Activated B cell treated with CpG ODN at 0.5 μM for 24 hours (primary cell): ENCODE measurements at regions not wholly inside any gene's neighbourhood (a gene's known extent, or its start where the extent isn't known, plus 50 kb on each side); places are given as distances from the start of the nearest gene placed in this dataset.

Experiments used
- ATAC-seq: fragments of 200-7000 bp; cut with Tn5 transposase; one replicate; pipeline ENCODE4 v1.10.0; 2021; ENCODE audit warnings: low read depth, mild to moderate bottlenecking, moderate library complexity
- CTCF ChIA-PET: fragments of 350-600 bp; sonication (Branson Sonifier 250); formaldehyde crosslinking; loops from one replicate; lab custom pipeline; 2021; ENCODE audit warnings: antibody characterized with exemption; lab: Charles Lee
- POLR2A ChIA-PET: fragments of 350-600 bp; sonication (Branson Sonifier 250); formaldehyde crosslinking; loops from one replicate; lab custom pipeline; 2021; ENCODE audit warnings: antibody characterized with exemption; lab: Charles Lee
- DNase-seq: peaks from one replicate; pipeline ENCODE4 v3.0.0; 2022
- H3K27ac Mint-ChIP-seq: one replicate; pipeline ENCODE4 v1.8.0; 2020; ENCODE audit warnings: mixed read lengths
- H3K27me3 Mint-ChIP-seq: one replicate; pipeline ENCODE4 v1.8.0; 2021; ENCODE audit warnings: mixed read lengths
- H3K36me3 Mint-ChIP-seq: one replicate; pipeline ENCODE4 v1.8.0; 2021; ENCODE audit warnings: low read depth, mixed read lengths
- H3K4me1 Mint-ChIP-seq: one replicate; pipeline ENCODE4 v1.8.0; 2021; ENCODE audit warnings: mixed read lengths
- H3K4me3 Mint-ChIP-seq: one replicate; pipeline ENCODE4 v1.8.0; 2020; ENCODE audit warnings: mild to moderate bottlenecking, mixed read lengths
- H3K9me3 Mint-ChIP-seq: one replicate; pipeline ENCODE4 v1.8.0; 2020; ENCODE audit warnings: mixed read lengths
- intact Hi-C: fragments of 100-400 bp; cut with micrococcal nuclease; formaldehyde crosslinking; loops from one replicate; pipeline ENCODE4 v1.15.1; 2024
- TF ChIP-seq, protein P1 (sequence below): fragments of 200-600 bp; IDR thresholded peaks from one replicate; pipeline ENCODE4 v1.8.0; 2022; ENCODE audit warnings: antibody characterized with exemption, mild to moderate bottlenecking

DNA sequence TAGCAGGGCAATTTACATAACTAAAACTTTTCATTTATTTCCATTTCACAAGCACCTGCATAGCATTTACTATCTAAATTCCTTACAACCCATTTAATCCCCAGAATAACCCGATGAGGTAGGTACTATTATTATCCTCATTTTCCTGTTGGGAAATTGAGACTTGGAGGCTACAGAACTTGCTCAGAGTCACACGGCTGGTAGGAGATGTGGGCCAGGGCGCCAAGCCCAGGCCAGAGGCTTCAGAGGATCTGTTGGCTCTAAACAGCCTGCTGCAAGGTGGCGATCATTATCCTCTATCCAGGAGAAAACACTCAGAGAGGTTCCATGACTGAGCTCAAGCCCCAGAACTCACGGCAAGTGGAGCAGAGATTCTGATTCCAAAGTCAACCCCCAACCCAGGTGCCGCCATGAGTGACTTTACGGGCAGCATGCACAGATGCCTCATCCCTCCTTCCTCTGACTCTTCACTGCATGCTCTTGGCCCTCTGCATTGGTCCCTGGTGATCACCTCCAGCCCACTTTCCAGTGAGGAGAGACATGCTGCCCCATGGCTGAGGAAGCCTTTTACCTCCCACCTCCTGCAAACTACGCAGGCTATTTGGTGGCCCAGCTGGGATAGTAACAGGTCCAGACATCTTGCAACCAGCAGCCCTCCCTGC is 168.4 kb upstream of the FSTL4 start:
- TF ChIP-seq, protein P1, sequence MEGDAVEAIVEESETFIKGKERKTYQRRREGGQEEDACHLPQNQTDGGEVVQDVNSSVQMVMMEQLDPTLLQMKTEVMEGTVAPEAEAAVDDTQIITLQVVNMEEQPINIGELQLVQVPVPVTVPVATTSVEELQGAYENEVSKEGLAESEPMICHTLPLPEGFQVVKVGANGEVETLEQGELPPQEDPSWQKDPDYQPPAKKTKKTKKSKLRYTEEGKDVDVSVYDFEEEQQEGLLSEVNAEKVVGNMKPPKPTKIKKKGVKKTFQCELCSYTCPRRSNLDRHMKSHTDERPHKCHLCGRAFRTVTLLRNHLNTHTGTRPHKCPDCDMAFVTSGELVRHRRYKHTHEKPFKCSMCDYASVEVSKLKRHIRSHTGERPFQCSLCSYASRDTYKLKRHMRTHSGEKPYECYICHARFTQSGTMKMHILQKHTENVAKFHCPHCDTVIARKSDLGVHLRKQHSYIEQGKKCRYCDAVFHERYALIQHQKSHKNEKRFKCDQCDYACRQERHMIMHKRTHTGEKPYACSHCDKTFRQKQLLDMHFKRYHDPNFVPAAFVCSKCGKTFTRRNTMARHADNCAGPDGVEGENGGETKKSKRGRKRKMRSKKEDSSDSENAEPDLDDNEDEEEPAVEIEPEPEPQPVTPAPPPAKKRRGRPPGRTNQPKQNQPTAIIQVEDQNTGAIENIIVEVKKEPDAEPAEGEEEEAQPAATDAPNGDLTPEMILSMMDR = no peak
- ATAC-seq (no peak), DNase-seq (no peak)
- ChIA-PET CTCF (no interaction called here), POLR2A (no interaction called here)
- Mint-ChIP-seq H3K9me3 (peaks cover 5% of the 10 kb centered on the region), H3K36me3 (no peaks in the 10 kb centered on the region), H3K4me1 (no peaks in the 10 kb centered on the region), H3K27ac (no peak overlapping the region), H3K27me3 (peaks cover 8% of the 10 kb centered on the region), H3K4me3 (no peak overlapping the region)
- intact Hi-C loops = no loop called here

DNA sequence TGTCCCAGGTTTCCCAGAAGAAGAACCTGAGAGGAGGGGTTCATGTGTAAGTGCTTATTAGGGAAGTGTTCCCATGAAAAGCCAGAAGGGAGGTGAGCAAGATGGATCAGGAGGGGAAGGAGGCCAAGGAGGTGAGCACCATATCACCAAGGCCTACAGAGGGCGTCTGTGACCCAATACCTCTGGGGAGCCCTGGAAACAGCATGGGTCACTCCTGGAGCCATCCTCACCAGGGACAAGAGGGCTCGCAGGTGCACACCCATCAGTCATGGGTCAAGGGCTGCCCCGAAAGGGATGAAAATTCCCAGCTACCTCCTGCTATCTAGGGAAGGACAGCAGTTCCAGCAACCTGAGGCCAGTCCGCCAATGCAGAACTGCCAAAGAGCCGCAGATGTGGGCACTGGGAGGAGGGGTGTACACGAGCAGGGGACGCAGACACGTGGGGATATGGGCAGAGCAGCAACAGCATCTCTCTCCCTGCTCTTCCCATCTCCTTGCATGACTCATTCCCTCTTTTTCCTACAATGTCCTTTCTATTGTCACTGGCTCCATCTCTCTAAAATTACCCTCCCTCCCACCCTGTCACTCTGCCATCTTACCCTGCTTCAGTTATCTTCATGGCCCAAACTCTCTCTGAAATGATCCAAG is 167.6 kb upstream of the FSTL4 start:
- TF ChIP-seq, protein P1 = no peak
- POLR2A ChIA-PET = no interaction called here
- Mint-ChIP-seq H3K9me3 (no peaks in the 10 kb centered on the region), H3K27me3 (peaks cover 8% of the 10 kb centered on the region), H3K4me1 (no peaks in the 10 kb centered on the region), H3K27ac (no peak overlapping the region), H3K36me3 (no peaks in the 10 kb centered on the region), H3K4me3 (no peak overlapping the region)
- CTCF ChIA-PET = no interaction called here
- DNase-seq (no peak), ATAC-seq (no peak)
- intact Hi-C loops = no loop called here

DNA sequence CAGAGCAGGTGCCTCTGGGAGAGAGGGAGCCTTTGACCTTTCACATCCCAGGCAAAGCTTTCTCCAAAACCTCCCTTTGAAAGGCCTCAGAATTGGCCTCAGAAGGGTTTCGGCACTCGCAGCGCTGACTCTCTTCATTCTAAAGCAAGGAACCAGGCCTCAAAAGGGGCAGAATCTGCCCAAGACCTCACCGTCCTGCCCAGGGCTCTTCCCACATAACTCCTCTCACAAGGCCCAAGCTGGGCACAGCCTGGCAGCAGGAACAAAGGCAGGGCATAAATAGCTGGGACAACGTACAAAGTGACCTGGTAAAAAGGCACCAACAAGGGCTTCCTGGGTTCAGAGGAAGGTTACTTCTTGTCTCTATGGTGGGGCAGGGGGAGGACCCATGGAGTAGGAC is 166.3 kb upstream of the FSTL4 start:
- ATAC-seq = no peak
- no peaks in the 10 kb centered on the region for H3K36me3 Mint-ChIP-seq
- H3K27ac Mint-ChIP-seq = no peak overlapping the region
- intact Hi-C loops = no loop called here
- ChIA-PET POLR2A (no interaction called here), CTCF (no interaction called here)
- no peak overlapping the region for H3K4me3 Mint-ChIP-seq
- TF ChIP-seq, protein P1 = no peak
- H3K27me3 Mint-ChIP-seq = peaks cover 8% of the 10 kb centered on the region
- H3K4me1 Mint-ChIP-seq = no peaks in the 10 kb centered on the region
- H3K9me3 Mint-ChIP-seq = no peaks in the 10 kb centered on the region
- no peak for DNase-seq

DNA sequence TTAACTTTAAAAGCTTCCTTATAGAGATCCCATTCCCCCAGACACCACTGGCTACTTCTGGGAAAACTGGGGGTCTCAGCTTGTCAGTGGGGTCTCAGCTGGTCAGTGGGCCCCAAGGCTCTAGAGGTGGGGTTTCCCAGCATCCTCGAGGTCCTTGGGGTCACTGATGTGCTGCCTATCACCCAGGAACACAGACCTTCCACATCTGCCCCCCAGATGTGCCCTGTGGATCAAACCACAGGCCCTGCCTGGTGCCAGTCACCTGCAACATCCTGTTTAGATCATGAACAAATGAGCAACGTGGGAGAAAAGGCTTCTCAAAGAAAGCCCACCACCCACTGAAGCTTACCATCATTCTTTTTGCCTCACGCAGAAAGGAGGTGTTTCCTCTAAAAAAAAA is 165.6 kb upstream of the FSTL4 start:
- Mint-ChIP-seq H3K4me3 (no peak overlapping the region), H3K9me3 (no peaks in the 10 kb centered on the region), H3K27ac (no peak overlapping the region), H3K4me1 (no peaks in the 10 kb centered on the region), H3K27me3 (peaks cover 8% of the 10 kb centered on the region), H3K36me3 (no peaks in the 10 kb centered on the region)
- no peak for ATAC-seq
- TF ChIP-seq, protein P1 = no peak
- no peak for DNase-seq
- intact Hi-C loops = no loop called here
- POLR2A ChIA-PET = no interaction called here
- CTCF ChIA-PET = no interaction called here

DNA sequence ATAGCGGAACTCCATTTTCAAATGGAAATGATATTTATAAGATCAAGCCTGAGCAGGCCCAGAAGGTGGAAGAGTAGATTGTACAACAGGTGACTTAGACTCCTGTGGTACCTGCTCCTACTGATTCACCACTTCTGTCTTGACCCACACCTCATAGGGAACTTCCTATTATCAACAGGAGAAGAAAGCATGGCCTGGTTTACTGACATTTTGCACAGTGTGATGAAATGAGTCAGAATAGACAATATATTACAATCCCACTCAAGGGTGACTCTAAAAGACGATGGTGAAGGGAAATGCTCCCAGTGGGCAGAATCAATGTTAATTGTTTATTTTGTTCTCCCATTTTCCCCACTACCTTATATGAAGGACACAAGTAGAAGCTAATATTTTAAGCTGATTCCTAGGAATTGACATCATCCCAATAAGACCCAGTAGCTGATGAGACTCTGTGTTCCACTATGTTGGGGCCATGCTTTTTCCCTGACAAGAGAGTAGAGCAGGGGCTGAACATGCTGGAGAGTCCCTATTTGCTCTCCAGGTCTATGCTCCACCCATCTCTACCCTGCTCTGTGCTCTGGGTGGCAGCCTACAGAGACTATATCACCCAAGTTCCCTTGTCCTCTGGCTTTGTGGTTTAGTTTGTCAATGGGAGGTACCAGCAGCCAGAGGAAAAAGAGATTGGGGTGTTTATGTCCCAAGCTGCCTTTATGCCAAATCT is 163.4 kb upstream of the FSTL4 start:
- TF ChIP-seq, protein P1 = no peak
- Mint-ChIP-seq H3K4me1 (no peaks in the 10 kb centered on the region), H3K27ac (no peak overlapping the region), H3K9me3 (peaks cover 1% of the 10 kb centered on the region), H3K27me3 (peaks cover 4% of the 10 kb centered on the region), H3K4me3 (no peak overlapping the region), H3K36me3 (no peaks in the 10 kb centered on the region)
- no peak for ATAC-seq
- POLR2A ChIA-PET = no interaction called here
- intact Hi-C loops = no loop called here
- CTCF ChIA-PET = no interaction called here
- no peak for DNase-seq
